HUDEP-2 (cell line): ENCODE measurements at regions not wholly inside any gene's neighbourhood (a gene's known extent, or its start where the extent isn't known, plus 50 kb on each side); places are given as distances from the start of the nearest gene placed in this dataset.

Experiments
- DNase-seq, 76 experiments: peaks; one replicate each; lab custom pipeline; 2025; ENCODE audit not compliant: unreplicated experiment in 76 of 76; lab: John Stamatoyannopoulos, UW

DNA sequence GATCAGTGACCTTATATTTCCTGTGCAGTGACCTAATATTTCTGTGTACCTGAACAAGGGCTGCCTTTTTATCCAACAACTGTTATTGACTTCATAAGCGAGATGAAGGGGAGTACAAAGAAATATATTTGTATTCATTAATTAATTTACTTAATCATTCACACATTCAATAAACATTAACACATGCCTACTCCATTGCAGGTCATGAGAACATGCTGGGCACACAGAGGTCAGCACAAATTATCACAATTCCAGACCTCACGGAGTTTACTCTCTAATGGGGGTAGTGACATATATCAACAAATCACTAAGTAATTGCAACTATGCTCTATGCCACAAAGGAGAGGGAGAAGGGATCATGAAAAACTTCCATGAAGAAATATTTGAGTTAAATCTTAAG lies 614.6 kb downstream of the TOX3 start:
- no peak for DNase-seq

DNA sequence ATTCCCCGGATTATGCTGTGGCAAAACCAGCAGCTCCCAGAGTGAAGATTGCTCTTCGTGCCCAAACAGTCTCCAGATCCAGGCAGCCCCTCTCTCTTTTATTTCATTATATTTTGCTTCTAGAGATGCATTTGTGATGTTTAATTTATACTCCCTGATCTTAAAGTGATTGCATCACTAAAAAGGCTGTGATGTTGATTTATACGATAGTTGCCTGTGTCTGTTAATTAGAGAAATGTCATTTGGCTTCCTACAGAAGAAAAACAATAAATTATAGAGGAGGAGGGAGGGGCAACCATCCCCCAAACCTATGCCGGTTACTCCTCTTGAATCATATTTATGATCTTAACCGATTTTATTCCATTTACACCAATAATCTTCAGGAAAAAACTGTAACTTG lies 615.3 kb downstream of the TOX3 start:
- DNase-seq: no peak

DNA sequence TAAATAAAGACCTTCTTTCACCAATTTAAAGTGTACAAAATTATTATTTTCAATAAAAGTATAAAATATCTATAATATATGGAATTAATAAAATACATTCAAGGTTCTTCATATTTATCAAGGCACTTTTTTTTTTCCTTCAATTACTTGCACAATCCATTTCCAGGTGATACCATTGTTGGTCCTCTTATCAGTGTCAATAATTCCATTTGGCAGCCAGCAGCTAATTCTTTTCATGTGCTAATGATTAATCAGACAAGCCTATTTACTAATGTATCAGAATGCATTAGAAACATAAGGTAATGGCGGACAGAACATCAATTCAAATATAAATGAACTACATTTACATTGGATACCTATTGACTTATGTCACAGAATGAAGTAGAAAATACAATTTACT lies 622.2 kb downstream of the TOX3 start:
- no peak for DNase-seq

DNA sequence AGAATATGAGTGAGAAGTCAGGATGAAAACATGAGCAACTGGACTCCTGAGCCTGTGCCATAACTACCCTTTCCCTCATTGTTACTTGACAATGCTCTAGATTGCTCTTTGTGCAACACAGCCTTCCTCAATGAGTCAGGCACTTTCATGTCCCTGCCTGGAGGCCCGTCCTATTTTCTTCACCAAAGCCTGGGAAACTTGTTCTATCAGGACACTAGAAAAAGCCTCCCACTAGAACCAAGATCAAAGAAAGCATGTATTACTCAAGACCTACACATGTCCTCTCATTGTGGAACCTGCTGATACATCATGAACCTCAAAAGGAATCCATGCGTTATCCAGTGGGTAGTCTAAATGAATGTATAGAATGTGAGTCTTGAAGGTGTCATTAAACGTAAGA lies 624.5 kb downstream of the TOX3 start:
- no peak for DNase-seq

DNA sequence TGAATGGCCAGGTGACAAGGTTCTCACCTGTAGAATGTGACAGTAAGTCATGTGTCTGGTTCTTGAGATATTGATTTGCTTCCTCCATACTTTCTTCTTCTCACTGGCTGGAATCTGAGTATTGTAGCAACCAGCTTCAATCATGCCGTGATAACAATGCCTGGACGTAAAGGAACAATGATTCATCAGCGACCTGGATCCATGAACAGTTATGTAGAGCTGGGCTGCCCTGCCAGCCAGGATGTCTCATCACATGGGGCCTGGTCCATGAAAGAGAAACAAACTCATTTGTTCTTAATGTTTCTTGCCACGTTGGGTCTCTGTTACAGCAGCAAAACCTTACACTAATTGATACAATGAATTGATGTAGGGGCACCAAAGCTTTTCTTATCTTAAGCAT lies 627.2 kb downstream of the TOX3 start:
- DNase-seq: no peak

DNA sequence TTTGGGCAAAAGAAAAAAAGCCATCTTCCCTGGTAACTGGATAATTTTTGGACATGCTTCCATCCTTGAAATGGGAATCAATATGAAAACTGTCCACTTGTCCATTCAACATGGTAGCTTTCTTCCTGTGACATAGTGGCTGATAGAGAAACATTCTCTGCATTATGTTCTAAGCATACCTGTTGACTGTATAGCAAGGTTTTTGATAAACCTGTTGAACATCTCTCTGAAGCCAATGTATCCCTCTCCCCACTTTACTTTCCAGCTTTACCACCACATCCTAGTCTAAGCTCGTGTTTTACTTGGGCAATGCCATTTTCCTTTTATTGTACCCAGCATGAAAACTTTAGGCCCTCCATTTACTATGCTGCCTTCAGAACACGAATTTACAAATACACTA lies 630.1 kb downstream of the TOX3 start:
- no peak for DNase-seq

DNA sequence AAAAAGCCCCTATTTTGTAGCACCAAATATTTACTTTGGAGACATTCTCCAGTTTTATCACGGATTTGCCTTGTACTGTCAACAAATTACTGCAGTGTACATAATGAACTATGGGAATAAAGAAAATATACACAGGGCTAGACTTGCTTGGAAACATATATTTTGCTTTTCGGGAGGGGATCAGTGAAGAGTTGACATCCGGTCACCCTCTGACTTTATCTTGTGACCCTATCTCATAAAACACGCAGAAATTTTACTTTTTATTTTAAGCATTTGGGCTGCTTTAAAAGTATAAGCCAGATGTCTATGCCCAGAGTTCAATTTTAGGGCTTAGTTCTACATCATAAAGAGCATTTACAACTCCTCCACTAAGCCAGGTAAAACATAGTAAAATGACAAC lies 630.7 kb downstream of the TOX3 start:
- DNase-seq: no peak

DNA sequence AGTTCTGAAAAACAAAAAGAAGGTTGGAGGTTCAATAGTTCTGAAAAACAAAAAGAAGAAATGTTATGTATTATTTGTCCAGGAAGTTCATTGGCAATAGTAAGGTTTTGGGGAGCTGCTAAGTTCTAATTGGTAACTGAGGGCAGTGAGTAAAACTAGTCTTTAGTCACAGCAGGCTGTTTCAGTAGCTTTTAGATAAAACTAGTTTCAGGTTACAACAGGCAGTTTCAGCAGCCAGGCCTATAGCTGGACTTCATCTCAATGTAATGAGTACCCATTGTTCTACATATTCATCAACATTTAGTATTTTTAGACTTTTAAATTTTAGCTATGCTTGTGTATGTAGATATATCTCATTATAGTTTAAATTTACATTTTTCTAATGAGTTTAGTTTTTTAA lies 639.3 kb downstream of the TOX3 start:
- DNase-seq: no peak

DNA sequence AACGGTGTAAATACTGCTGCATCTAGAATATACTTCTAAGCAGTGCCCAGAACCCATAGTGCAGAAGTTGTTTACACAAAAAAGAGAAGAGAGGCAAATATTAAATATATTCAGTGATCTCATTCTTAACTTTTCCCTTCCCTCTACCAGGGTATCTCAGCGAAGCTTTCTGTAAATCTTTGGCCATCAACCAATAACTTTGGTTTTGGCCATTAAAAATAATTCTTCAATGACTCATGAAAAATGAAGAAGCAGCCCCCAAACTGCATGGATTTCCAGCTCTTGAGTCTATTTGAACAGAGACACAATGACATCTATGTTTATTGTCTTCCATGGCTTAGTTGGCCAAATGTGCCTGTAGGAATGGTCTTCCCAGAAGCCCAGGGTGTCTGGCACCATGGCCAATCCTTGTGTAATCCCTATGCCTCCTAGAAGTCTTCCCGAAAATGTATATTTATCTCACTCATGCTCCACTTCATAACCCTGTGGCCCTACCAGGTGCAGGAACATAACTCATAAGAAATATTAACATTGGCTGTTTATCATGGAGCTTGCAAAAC lies 646.6 kb downstream of the TOX3 start:
- no peak for DNase-seq

DNA sequence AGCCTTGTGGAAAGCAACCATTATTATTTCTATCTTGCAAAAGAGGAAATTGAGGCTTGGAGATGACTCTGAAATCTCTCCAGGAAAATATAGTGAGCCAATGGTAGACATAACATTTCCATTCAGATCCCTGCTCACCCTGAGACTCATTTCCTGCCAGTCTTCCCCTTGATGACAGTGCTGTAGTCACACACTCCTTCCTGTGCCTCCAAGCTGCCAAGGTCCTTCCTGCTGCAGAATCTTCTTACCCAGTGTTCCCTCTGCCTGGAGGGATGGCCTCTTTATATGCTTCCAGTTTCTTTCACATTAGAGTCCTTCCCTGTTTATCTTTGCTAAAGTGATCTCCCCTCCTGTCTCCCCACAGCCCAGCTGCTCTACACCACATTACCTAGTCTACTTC lies 648.1 kb downstream of the TOX3 start:
- DNase-seq: no peak

DNA sequence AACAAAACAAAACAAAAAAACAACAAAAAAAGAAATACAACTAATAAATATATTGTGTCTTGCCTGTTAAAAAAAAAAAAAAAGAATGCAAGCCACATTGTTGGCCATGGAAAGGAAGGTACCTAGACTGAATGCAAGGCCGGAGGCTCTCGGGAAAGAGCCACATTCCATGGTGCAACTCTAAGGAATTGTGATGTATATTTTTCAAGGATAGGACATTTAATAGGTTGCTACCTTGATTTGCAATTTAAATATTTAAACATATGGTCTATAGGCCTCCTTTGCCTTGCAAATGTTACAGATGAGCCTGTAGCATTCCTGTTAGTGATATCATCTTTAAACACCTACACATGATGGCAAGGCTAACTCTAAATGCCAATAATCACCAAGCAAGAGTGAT lies 650.9 kb downstream of the TOX3 start:
- no peak for DNase-seq

DNA sequence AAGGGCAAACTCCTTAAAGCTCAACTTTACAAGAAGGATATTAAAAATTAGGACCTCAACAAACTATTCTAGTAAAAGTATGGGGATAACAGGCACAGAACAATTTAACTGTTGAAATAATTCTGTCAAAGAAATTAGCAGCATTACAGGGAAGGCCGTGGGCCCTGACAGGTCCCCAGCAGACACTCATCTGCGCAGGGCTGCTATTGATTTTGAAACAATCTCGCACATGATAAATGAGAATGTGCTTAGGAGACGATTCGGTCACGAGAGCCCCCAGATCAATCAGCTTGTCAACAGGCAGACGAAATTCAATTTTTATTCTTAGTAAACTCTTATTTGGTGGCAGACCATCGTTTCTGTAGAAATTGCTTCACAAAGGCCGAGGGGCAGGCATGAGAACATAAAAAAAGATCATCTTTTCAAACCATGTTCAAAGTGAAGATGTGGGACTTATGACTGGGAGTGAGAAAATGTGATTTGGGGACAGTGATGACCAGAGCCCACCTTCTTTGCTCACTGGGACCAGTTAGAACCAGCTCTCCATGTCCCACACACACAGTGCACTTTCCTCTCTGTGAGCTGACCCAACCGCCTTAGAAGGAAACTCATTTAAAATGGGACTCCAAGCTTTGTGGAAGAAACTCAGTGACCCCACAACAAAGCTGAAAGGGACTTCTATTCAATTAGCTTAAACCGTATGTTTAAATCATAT lies 654.5 kb downstream of the TOX3 start:
- DNase-seq: no peak

DNA sequence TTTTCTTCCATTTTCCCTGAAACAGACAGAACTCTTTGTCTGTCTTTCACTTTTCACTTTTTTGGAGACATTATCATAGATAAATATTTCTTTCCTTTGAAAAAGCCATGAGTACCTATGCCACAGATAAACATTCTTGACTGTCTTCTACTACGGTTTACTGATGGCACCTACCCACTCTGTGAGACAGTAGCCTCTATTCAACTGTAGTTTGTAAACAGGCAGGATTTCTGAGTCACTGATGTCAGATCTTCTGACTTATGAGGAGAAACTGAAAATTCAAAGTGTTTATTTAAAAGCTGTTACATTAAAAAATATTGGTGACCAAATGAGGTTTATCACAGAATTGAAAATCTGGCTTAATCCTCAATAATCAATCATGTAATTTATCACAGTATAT lies 658.4 kb downstream of the TOX3 start:
- no peak for DNase-seq

DNA sequence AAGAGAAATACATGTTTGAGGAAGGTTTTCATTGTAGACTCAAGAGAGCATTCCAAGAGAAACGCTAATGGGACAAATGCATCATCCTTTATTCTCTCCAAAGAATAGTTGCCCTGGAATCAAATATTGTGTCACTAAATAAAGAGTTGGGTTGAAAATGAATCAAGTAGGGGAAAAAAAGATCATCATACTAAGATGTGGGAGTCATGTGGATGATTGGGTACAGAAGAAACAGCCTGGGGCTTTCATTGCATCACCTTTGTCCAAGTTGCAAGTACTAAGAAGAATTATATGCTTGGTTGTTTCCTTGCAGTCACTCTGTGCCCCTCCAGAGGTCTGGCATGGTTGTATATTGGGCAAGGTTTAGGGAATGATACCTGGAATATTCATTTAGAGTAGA lies 658.9 kb downstream of the TOX3 start:
- DNase-seq: no peak

DNA sequence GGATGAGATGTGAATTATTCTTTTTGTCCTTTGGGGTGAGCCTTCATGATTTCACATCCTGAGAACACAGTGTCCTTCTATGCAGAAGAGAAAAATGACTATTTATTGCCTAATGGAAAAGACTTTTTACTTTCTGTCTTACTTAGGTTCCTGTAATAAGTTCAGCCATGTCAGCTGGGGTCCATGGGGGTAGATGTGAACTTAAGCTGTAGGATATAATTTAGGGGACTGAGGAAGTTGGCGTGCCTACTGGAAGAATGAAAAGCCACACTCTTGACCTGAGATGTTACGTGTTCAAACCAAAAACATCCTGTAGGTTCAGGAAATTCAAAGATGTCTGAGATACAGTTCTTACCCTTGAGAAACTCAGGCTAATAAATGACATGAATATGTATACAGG lies 660.5 kb downstream of the TOX3 start:
- no peak for DNase-seq

DNA sequence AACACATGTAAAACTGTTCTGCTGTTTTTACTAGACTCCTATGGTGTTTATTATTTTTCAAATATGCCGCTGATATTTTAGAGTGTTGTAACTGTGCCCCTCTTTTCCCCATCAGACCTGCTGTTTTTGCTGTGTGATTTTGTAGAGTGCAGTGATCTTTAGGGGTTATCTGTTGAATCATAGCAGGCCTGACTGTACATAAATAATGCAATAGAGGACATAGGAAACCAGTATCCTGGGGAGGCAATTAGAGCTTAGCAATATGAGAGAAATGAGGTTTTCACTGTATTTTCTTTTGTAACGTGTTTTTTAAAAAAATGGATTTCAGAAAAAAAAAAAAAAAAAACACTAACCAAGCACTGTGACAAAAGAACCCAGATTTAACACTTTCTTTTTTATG lies 662.2 kb downstream of the TOX3 start:
- no peak for DNase-seq

DNA sequence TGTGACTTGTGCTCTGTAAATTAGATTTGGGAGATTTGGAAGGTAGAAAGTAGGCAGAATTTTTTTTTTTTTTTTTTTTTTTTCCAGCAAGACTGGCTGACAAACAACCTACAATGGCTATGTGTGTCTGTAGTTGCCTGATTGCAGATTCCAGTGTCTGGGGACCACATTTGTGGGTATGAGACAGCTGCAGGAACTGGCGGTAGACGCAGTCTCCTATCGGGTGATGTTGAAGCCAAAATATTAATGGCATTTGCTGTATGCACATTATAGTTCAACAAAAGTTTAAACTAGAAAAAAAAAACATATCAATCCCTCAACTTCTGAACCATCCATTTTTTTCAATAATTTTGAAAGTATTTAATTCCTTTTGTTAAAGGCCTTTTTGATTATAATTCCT lies 665.2 kb downstream of the TOX3 start:
- no peak for DNase-seq

DNA sequence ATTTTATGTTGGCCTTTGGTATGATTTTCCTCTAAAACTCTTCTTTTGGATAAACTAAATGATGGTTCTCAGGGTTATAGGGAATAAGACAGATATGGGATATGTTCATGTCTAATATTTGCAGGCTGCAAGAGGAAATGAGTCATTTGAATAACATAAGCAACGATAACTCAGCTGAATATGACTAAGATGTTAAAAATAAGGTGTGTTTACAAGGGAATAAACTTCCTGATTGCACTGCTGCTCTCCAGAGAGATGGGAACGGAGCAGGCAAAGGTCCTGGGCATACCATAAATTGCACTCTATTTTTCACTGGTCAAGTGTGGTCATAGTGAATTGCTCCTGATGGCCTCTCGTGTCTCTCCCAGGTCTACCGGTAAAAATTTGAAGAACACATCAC lies 666.2 kb downstream of the TOX3 start:
- DNase-seq: no peak

DNA sequence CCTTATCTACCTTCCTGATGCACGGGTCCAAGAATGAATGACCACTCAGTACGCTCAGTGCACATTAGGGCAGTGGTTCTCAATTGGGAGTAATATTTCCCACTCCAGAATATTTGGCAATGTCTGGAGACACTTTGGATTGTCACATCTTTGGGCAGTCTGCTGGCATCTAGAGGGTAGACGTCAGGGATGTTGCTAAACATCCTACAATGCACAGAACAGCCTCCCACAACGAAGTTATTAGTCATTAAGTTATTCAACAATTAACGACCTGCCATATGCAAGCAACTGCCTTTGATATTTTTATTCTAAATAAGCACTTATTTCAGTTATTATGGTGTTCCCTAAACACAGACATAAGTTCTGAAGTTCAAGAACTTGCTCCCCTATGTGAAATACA lies 669.3 kb downstream of the TOX3 start:
- no peak for DNase-seq

DNA sequence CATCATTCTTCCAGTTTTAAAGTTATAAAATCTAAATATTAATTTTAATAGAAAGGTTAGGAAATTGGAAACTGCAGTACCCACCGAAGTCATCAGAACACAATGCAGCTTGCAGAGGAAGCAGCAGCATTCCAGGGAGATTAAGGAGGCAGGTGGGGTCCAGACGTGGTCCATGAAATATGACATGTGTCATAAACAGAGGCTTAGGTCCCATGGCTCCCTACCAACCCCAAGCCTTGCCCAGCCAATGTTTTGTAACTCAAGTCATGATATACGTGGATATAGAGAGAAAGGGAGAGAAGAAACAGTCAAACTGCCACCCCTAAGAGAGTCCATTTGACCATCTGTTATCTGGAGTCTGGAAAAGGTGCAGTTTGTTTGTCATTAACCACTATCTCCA lies 670.0 kb downstream of the TOX3 start:
- no peak for DNase-seq

DNA sequence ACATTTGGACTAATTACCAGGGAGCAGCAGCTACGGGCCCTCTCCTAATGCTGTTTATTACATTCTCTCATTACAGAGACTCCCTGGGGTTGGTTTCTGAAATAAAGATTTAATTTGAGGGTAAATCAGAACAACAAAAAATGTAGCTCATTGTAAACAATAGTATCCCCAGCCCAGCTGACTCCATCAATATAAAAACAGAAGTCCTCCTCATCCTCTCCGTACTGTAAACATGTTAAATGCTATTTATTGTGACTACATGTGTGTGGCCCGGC lies 670.4 kb downstream of the TOX3 start:
- DNase-seq: no peak

DNA sequence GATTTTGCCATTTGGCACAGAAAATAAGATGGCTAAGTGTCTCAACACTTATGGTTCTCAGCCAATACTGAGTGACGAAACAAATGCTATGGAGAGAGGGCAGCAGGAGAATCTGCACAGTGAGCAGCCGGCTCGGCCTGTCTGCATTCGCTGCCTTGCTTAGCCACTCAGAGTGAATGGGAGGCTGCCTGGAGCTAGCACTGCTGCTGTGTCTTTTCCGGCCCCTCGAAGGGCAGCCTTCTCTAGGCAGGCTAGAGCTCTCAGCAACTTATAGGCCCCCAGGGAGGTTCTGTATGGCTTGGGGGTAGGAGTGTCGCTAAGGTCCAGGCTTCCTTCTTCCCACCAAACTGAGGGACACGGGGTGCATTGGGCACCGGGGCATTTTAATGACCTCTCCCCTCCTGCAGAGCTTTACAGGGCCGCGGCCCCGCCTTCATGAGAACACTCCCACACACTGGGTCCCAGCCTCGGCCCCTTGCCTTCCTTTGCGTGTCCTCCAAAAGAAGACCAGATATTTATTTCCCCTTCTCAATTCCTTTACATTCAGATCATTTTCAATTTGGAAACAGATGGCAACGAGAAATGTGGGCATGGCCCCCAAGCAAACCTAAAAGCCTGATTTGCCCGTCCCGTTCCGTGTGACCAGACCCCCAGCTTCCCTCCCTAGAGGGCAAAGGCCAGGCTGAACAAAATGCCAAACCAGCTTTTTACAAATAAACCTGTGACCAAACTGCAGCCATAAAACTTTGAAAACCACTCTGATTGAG lies 670.9 kb downstream of the TOX3 start:
- DNase-seq: no peak

DNA sequence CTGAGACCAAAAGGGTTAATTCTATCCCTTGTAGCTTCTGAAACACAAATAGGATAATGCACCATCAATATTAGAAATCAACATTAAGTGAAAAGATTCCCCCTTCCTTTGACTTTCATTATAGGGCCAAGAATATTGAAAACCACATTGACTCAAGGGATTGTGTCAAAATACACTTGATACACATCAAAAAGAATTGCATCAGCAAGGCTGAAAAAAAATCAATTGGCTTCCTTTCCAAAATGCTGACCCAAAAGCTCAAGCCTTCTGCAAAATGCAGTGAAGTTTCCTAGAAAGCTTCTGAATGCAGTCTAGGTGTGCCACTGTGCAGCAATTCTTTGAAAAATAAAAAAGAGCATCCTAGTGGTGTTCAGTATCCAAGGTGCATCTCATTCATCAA lies 674.4 kb downstream of the TOX3 start:
- no peak for DNase-seq
